ENCODE measurements at regions not wholly inside any gene's neighbourhood (a gene's known extent, or its start where the extent isn't known, plus 50 kb on each side); places are given as distances from the start of the nearest gene placed in this dataset.

- DNase-seq (ENCODE audit: insufficient read length): no peak
- FAIRE-seq: no peak
These were observed 428.5 kb upstream of the NBEA start for GRCh38 chr13:34513526-34513925.

GRCh38 chr13:34515201-34515600 lies 426.9 kb upstream of the NBEA start:
- TF ChIP-seq TAF1 (IDR thresholded peaks at IDR 0.05; ENCODE audit: borderline replicate concordance, low read depth, low read length) (no peak), POLR2AphosphoS5 (IDR thresholded peaks at IDR 0.05; ENCODE audit: low read depth, low read length) (no peak), POLR2A (IDR thresholded peaks at IDR 0.05; ENCODE audit: low read depth, low read length) (no peak)
- FAIRE-seq (no peak), DNase-seq (ENCODE audit: insufficient read length) (no peak)

More at GRCh38 chr13:34513526-34513925, 428.5 kb upstream of the NBEA start:
- TF ChIP-seq TAF1 (IDR thresholded peaks at IDR 0.05; ENCODE audit: borderline replicate concordance, low read depth, low read length) (no peak), POLR2AphosphoS5 (IDR thresholded peaks at IDR 0.05; ENCODE audit: low read depth, low read length) (no peak), POLR2A (IDR thresholded peaks at IDR 0.05; ENCODE audit: low read depth, low read length) (no peak)

DNA sequence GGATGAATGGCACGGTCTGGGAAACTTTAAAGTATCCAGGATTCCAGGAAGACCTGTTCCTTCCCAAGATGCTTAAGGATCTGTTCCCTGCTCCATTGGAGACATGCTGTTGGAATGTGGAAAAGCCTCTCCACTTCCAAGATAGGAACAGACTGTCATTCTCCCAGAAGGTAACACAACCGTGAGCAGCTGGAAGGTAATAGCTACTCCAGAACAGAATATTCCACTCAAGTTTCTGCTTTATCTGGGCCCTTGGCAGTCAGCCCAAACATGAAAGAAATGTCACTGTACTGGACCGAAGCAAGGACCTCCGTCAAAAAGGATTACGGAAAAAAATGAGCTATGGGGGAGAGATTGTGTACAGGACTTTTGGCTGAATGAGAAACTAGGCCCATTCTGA lies 420.9 kb upstream of the NBEA start:
- TF ChIP-seq POLR2AphosphoS5 (IDR thresholded peaks at IDR 0.05; ENCODE audit: low read depth, low read length) (no peak), POLR2A (IDR thresholded peaks at IDR 0.05; ENCODE audit: low read depth, low read length) (no peak), TAF1 (IDR thresholded peaks at IDR 0.05; ENCODE audit: borderline replicate concordance, low read depth, low read length) (no peak)
- FAIRE-seq (no peak), DNase-seq (ENCODE audit: insufficient read length) (no peak)

DNA sequence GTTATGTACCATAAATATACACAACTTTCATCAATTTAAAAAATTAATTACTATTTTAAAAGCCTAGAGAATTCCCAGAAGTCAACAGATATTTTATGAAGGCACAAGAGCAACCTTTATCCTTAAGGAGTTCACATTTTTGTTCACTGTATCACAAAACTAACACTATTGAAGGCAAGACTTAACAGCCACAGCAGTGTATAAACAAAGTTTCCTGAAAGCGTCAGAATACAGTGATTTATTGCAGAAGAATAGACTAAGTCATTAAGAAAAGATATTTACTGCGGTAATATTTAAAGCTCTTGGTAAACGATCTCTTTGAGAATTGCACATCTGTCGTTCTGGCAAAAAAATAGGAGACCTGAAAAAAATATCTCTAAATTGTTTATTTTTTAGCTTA lies 419.3 kb upstream of the NBEA start:
- no peak for DNase-seq (ENCODE audit: insufficient read length)
- FAIRE-seq: no peak
- TF ChIP-seq POLR2A (IDR thresholded peaks at IDR 0.05; ENCODE audit: low read depth, low read length) (no peak), TAF1 (IDR thresholded peaks at IDR 0.05; ENCODE audit: borderline replicate concordance, low read depth, low read length) (no peak), POLR2AphosphoS5 (IDR thresholded peaks at IDR 0.05; ENCODE audit: low read depth, low read length) (no peak)

- no peak for FAIRE-seq
- DNase-seq (ENCODE audit: insufficient read length): no peak
- TF ChIP-seq POLR2A (IDR thresholded peaks at IDR 0.05; ENCODE audit: low read depth, low read length): no peak
- no peak for TF ChIP-seq POLR2AphosphoS5 (IDR thresholded peaks at IDR 0.05; ENCODE audit: low read depth, low read length)
- no peak for TF ChIP-seq TAF1 (IDR thresholded peaks at IDR 0.05; ENCODE audit: borderline replicate concordance, low read depth, low read length)
These were observed 418.7 kb upstream of the NBEA start for GRCh38 chr13:34523406-34523805.

DNA sequence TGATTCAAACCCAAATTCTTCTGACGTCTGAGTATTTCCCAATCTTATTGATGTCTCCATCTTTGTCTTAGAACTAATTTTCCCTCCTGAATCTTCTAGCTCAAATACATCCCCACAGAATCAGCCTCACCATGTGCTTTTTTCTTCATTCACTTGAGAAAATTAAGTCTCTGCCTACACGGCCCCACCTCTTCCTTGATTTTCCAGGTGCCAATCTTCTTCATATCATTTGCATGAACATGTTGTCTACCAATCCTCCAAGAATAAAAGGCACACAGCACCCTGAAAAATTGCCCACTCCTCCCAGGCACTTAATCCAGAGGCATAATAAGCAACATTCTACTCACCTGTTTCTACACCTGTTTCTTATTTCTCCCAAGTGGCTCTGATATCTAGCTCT lies 408.1 kb upstream of the NBEA start:
- DNase-seq (ENCODE audit: insufficient read length) (no peak), FAIRE-seq (no peak)
- TF ChIP-seq TAF1 (IDR thresholded peaks at IDR 0.05; ENCODE audit: borderline replicate concordance, low read depth, low read length) (no peak), POLR2AphosphoS5 (IDR thresholded peaks at IDR 0.05; ENCODE audit: low read depth, low read length) (no peak), POLR2A (IDR thresholded peaks at IDR 0.05; ENCODE audit: low read depth, low read length) (no peak)

- no peak for DNase-seq (ENCODE audit: insufficient read length)
- TF ChIP-seq POLR2AphosphoS5 (IDR thresholded peaks at IDR 0.05; ENCODE audit: low read depth, low read length): no peak
- no peak for TF ChIP-seq POLR2A (IDR thresholded peaks at IDR 0.05; ENCODE audit: low read depth, low read length)
- no peak for TF ChIP-seq TAF1 (IDR thresholded peaks at IDR 0.05; ENCODE audit: borderline replicate concordance, low read depth, low read length)
- FAIRE-seq: no peak
These were observed 399.7 kb upstream of the NBEA start for GRCh38 chr13:34542321-34542720.

DNA sequence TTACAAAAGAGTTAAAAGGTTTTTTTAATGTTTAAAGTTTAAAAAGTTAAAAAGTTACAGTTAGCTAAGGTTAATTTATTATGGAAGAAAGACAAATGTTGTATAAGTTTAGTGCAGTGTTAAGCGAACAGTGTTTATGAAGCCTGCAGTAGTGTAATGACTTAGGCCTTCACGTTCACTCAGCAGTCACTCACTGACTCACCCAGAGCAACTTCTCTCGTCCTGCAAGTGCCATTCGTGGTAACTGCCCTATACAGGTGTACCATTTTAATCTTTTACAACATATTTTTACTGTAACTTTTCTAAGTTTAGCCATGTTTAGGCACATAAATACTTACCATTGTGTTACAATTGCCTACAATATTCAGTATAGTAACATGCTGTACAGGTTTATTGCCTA lies 398.2 kb upstream of the NBEA start:
- DNase-seq (ENCODE audit: insufficient read length): no peak
- FAIRE-seq: no peak
- TF ChIP-seq POLR2A (IDR thresholded peaks at IDR 0.05; ENCODE audit: low read depth, low read length): no peak
- TF ChIP-seq POLR2AphosphoS5 (IDR thresholded peaks at IDR 0.05; ENCODE audit: low read depth, low read length): no peak
- no peak for TF ChIP-seq TAF1 (IDR thresholded peaks at IDR 0.05; ENCODE audit: borderline replicate concordance, low read depth, low read length)

- no peak for FAIRE-seq
- no peak for TF ChIP-seq POLR2AphosphoS5 (IDR thresholded peaks at IDR 0.05; ENCODE audit: low read depth, low read length)
- TF ChIP-seq POLR2A (IDR thresholded peaks at IDR 0.05; ENCODE audit: low read depth, low read length): no peak
- no peak for TF ChIP-seq TAF1 (IDR thresholded peaks at IDR 0.05; ENCODE audit: borderline replicate concordance, low read depth, low read length)
These were observed 396.6 kb upstream of the NBEA start for GRCh38 chr13:34545461-34545860.

GRCh38 chr13:34546344-34547250 lies 395.5 kb upstream of the NBEA start:
- TF ChIP-seq POLR2A (IDR thresholded peaks at IDR 0.05; ENCODE audit: low read depth, low read length): no peak
- TF ChIP-seq TAF1 (IDR thresholded peaks at IDR 0.05; ENCODE audit: borderline replicate concordance, low read depth, low read length): no peak
- TF ChIP-seq POLR2AphosphoS5 (IDR thresholded peaks at IDR 0.05; ENCODE audit: low read depth, low read length): no peak
- DNase-seq (ENCODE audit: insufficient read length) (no peak), FAIRE-seq (no peak)

More at GRCh38 chr13:34545461-34545860, 396.6 kb upstream of the NBEA start:
- no peak for DNase-seq (ENCODE audit: insufficient read length)

GRCh38 chr13:34547929-34548328 lies 394.1 kb upstream of the NBEA start:
- FAIRE-seq (no peak), DNase-seq (ENCODE audit: insufficient read length) (no peak)
- no peak for TF ChIP-seq POLR2A (IDR thresholded peaks at IDR 0.05; ENCODE audit: low read depth, low read length)

DNA sequence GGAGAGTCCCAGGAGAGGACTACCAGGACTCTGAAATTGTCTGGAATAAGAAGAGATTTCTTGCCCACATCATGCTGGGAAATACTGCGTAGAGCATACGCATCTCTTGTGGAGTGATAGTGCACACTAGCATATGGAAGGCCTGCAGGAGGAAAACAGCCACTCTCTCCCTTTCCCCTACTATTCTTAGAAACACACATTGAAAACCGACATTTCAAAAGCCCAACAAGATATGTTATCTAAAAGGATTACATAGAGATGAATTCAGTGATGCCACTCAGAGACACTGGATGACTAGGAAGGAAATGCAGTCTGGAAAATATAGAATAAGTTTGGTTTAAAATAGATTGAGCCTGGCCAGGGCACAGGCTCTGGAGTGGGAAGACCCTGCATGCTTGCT lies 388.7 kb upstream of the NBEA start:
- TF ChIP-seq POLR2A (IDR thresholded peaks at IDR 0.05; ENCODE audit: low read depth, low read length): no peak
- TF ChIP-seq TAF1 (IDR thresholded peaks at IDR 0.05; ENCODE audit: borderline replicate concordance, low read depth, low read length): no peak
- TF ChIP-seq POLR2AphosphoS5 (IDR thresholded peaks at IDR 0.05; ENCODE audit: low read depth, low read length): no peak
- FAIRE-seq: no peak
- no peak for DNase-seq (ENCODE audit: insufficient read length)
